Effector memory CD4-positive, alpha-beta T cell (primary cell): ENCODE measurements at regions not wholly inside any gene's neighbourhood (a gene's known extent, or its start where the extent isn't known, plus 50 kb on each side); places are given as distances from the start of the nearest gene placed in this dataset.

Source experiments
- DNase-seq, 3 donors: peaks; one replicate each; pipeline ENCODE4 v3.0.0-alpha.2; 2020
- H3K27ac ChIP-seq: 2 replicates; pipeline ENCODE4 v1.7.0; 2013; ENCODE audit warnings: mild to moderate bottlenecking, low read length, moderate library complexity; ENCODE audit not compliant: insufficient read depth, poor library complexity, severe bottlenecking
- H3K27me3 ChIP-seq: replicated peaks from 2 replicates; pipeline ENCODE4 v1.7.0; 2013; ENCODE audit warnings: mild to moderate bottlenecking, low read length; ENCODE audit not compliant: insufficient read depth, control insufficient read depth, poor library complexity, severe bottlenecking
- H3K36me3 ChIP-seq: 2 replicates; pipeline ENCODE4 v1.7.0; 2013; ENCODE audit warnings: mild to moderate bottlenecking, low read length, moderate library complexity; ENCODE audit not compliant: control insufficient read depth, insufficient read depth
- H3K4me1 ChIP-seq: 2 replicates; pipeline ENCODE4 v1.7.0; 2013; ENCODE audit warnings: low read length, mild to moderate bottlenecking; ENCODE audit not compliant: control insufficient read depth, insufficient read depth, poor library complexity, severe bottlenecking
- H3K4me3 ChIP-seq: 2 replicates; pipeline ENCODE4 v1.7.0; 2013; ENCODE audit warnings: low read length, low read depth, mild to moderate bottlenecking; ENCODE audit not compliant: insufficient read depth, poor library complexity, severe bottlenecking
- H3K9me3 ChIP-seq: 2 replicates; pipeline ENCODE4 v1.7.0; 2013; ENCODE audit warnings: mild to moderate bottlenecking, low read length, moderate library complexity; ENCODE audit not compliant: control insufficient read depth

DNA sequence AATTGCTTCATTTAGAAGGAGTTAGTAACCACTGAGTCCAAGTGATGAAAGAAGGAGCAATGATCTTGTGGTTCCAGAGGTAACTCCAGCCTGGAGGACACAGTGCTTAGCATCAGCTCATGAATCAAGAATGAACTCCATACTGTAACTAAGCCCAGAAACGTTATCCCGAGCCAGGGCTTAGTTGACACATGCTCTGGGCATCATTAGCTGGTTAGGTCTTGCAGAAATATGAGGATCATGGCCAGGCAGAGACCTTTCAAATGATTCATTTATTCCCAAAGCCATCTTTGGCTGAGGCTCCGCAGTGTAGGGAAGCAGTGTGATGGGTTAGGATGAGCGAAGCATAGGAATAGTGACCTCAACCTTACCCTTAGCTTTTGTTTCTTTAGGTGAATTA is 277.4 kb downstream of the FAM76B start:
- DNase-seq, result no peak
- H3K27me3 ChIP-seq, result no peaks in the 10 kb centered on the region
- no peaks in the 10 kb centered on the region for H3K36me3 ChIP-seq
- H3K4me3 ChIP-seq, result no peak overlapping the region
- H3K9me3 ChIP-seq, result no peaks in the 10 kb centered on the region
- H3K4me1 ChIP-seq, result no peaks in the 10 kb centered on the region
- H3K27ac ChIP-seq, result no peak overlapping the region

DNA sequence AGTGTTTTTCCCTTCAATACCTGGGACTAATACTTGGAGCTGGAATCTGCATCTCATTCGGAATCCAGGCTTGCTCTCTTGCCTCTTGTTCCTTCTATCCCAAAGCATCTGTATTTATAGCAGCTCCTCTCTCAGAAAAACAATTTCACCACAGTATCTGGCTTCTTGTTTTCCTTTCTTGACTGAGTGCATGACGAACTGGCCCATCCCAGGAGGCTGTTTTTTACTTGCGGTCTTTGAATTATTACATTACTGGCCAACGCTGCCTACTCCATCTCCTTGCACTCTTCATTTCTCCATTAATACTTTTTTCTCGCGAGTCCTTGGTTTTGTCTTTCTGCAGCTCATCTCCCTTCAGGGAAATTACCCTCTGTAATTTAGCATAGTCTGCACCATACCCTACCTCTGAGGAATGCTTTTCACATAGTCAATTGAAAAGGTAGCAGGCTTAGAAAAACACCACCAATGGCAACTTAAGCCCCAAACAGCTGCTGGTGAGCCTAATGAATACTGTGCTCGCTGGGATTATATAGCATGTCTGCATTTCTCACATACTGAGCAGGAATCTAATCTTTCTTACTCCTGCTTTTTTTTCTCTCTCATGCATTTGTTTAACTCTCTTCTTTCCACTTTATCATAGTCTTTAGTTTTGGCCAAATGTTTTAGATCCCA is 277.4 kb upstream of the SESN3 start:
- H3K36me3 ChIP-seq, result no peaks in the 10 kb centered on the region
- no peaks in the 10 kb centered on the region for H3K9me3 ChIP-seq
- DNase-seq, result no peak
- H3K4me3 ChIP-seq, result no peak overlapping the region
- H3K27me3 ChIP-seq, result no peaks in the 10 kb centered on the region
- H3K4me1 ChIP-seq, result no peaks in the 10 kb centered on the region
- no peak overlapping the region for H3K27ac ChIP-seq

DNA sequence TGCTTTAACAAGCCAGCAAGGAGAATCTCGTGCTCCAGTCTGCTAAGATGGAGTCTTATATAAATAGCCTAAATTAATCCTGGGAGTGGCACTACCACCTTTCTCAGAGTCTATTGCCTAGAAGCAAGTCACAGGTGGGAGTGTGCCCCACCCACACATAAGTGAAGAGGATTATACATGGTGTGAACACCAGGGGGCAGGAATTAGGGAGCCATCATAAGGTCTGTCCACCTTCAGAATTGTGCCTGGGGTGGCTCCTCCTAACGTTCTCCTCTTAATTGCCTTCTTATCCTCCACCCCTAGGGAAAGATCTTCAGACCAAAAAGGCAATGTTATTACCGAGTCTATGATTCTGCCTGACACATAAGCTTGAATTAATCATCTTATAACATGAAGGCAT is 276.8 kb upstream of the SESN3 start:
- no peaks in the 10 kb centered on the region for H3K4me1 ChIP-seq
- no peak overlapping the region for H3K4me3 ChIP-seq
- no peaks in the 10 kb centered on the region for H3K27me3 ChIP-seq
- no peak for DNase-seq
- H3K27ac ChIP-seq, result no peak overlapping the region
- H3K36me3 ChIP-seq, result no peaks in the 10 kb centered on the region
- no peaks in the 10 kb centered on the region for H3K9me3 ChIP-seq

GRCh38 chr11:95506777-95507176 is 275.8 kb upstream of the SESN3 start:
- H3K36me3 ChIP-seq, result no peaks in the 10 kb centered on the region
- H3K4me3 ChIP-seq, result no peak overlapping the region
- H3K4me1 ChIP-seq, result no peaks in the 10 kb centered on the region
- H3K27me3 ChIP-seq, result no peaks in the 10 kb centered on the region
- no peak overlapping the region for H3K27ac ChIP-seq
- no peak for DNase-seq
- no peaks in the 10 kb centered on the region for H3K9me3 ChIP-seq

DNA sequence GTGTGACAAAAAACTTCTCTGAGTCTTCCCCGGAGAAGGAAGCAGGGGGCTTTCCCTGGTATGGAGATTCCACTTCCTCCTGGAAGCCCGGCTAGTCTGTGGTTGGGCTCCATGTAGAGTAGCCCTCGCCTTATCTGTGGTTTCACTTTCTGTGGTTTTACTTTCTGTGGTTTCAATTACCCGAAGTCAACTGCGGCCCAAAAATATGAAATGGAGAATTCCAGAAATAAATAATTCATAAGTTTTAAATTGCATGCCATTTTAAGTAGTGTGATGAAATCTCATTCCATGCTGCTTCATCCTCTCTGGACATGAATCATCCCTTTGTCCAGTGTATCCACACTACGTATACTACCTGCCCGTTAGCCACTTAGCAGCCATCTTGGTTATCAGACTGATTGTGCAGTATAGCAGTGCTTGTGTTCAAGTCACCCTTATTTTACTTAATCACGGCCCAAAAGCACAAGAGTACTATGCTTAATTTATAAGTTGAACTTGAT is 275.0 kb upstream of the SESN3 start:
- Histone ChIP-seq H3K27ac (no peak overlapping the region), H3K4me1 (no peaks in the 10 kb centered on the region), H3K36me3 (no peaks in the 10 kb centered on the region), H3K27me3 (no peaks in the 10 kb centered on the region), H3K4me3 (no peak overlapping the region), H3K9me3 (no peaks in the 10 kb centered on the region)
- DNase-seq, result no peak

- Histone ChIP-seq H3K9me3 (no peaks in the 10 kb centered on the region), H3K27ac (no peak overlapping the region), H3K4me1 (no peaks in the 10 kb centered on the region), H3K36me3 (no peaks in the 10 kb centered on the region), H3K4me3 (no peak overlapping the region), H3K27me3 (no peaks in the 10 kb centered on the region)
- no peak for DNase-seq
Measured at GRCh38 chr11:95503047-95503446, 272.0 kb upstream of the SESN3 start.

DNA sequence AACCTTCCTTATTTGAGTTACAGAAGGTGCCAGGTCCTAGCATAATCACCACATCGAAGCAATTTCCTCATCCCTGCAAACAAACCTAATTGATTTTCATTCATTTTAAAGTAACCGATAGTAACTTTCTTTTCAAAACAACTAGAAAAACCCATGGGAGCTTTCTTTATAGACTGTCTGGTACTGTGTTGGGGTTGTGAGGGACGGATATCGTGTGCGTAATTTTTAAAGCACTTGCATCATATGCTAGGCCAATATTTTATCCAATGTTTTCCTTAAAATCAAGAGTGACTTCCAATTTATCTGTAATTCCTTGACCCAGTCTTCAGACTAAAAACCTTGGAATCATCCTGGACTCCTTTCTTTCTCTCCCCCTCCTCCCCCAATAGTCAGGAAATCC is 271.5 kb upstream of the SESN3 start:
- no peaks in the 10 kb centered on the region for H3K27me3 ChIP-seq
- H3K4me3 ChIP-seq, result no peak overlapping the region
- DNase-seq, result no peak
- H3K4me1 ChIP-seq, result no peaks in the 10 kb centered on the region
- H3K9me3 ChIP-seq, result no peaks in the 10 kb centered on the region
- no peaks in the 10 kb centered on the region for H3K36me3 ChIP-seq
- H3K27ac ChIP-seq, result no peak overlapping the region

DNA sequence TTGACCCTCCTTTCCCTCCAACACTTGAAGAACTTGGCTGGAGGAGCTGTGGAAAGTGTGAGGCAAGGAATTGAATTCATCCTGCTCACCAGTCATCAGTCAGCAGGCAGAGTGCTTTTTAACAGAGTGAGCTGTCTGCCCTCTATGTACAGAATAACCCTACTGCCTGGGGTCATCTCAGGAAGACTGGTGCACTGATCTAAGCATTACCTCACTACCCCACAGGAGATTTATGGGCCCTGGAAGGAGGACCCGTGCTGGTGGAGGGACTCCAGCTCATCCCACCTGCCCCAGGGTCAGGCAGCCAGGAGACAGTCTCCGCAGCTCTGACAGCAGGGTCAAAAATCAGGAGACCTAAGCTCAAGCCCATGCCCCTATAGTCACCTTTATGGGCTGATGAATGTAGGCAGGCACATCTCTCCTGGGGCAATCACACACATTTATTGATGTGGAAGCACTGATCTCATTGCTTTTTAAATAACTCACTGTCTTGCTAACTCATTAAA is 270.8 kb upstream of the SESN3 start:
- DNase-seq, result no peak
- no peaks in the 10 kb centered on the region for H3K9me3 ChIP-seq

GRCh38 chr11:95500466-95500865 is 269.5 kb upstream of the SESN3 start:
- no peak for DNase-seq
- Histone ChIP-seq H3K9me3 (no peaks in the 10 kb centered on the region), H3K27ac (no peak overlapping the region)

More for the DNA sequence above, 270.8 kb upstream of the SESN3 start:
- H3K4me1 ChIP-seq, result no peaks in the 10 kb centered on the region
- H3K27me3 ChIP-seq, result no peaks in the 10 kb centered on the region
- H3K27ac ChIP-seq, result no peak overlapping the region
- no peak overlapping the region for H3K4me3 ChIP-seq
- H3K36me3 ChIP-seq, result no peaks in the 10 kb centered on the region

GRCh38 chr11:95499516-95500135 is 268.6 kb upstream of the SESN3 start:
- Histone ChIP-seq H3K36me3 (no peaks in the 10 kb centered on the region), H3K9me3 (no peaks in the 10 kb centered on the region), H3K4me1 (no peaks in the 10 kb centered on the region), H3K4me3 (no peak overlapping the region), H3K27ac (no peak overlapping the region), H3K27me3 (no peaks in the 10 kb centered on the region)
- DNase-seq, result no peak

More at GRCh38 chr11:95500466-95500865, 269.5 kb upstream of the SESN3 start:
- no peaks in the 10 kb centered on the region for H3K4me1 ChIP-seq
- no peak overlapping the region for H3K4me3 ChIP-seq
- no peaks in the 10 kb centered on the region for H3K27me3 ChIP-seq
- H3K36me3 ChIP-seq, result no peaks in the 10 kb centered on the region
